HFF-Myc (cell line): ENCODE measurements at regions not wholly inside any gene's neighbourhood (a gene's known extent, or its start where the extent isn't known, plus 50 kb on each side); places are given as distances from the start of the nearest gene placed in this dataset.

Experiments
- DNase-seq: peaks from one replicate; pipeline ENCODE4 v3.0.0-alpha.2; 2011; ENCODE audit warnings: low read depth; ENCODE audit errors: extremely low read depth
- H3K4me3 ChIP-seq: replicated peaks from 2 replicates; pipeline ENCODE4 v1.5.1; 2011; ENCODE audit warnings: low read depth, mild to moderate bottlenecking, control low read depth, low read length
- TF ChIP-seq, protein P1 (sequence below): IDR thresholded peaks from 2 replicates; pipeline ENCODE4 v1.5.1; 2012; ENCODE audit warnings: mild to moderate bottlenecking, low read depth, low read length, control low read depth; ENCODE audit errors: missing control alignments

DNA sequence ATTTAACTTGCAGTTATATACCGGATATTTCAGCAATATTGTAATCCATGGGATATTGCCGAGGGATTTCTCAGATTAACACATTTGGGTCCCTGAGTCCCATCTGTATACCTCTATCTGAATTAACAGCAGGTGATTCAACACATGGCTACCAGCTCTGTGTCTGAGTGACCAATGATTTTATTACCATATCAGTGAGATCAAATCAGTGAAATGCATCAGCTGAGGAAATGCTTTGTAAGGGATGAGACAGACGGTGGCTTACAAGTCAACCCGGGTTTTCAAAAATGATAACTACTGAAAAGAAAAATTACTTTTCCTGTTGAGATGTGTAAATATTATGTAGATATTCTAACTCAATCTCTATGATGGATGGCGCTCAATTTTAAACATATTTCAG is 504.1 kb upstream of the PKN2 start:
- TF ChIP-seq, protein P1, sequence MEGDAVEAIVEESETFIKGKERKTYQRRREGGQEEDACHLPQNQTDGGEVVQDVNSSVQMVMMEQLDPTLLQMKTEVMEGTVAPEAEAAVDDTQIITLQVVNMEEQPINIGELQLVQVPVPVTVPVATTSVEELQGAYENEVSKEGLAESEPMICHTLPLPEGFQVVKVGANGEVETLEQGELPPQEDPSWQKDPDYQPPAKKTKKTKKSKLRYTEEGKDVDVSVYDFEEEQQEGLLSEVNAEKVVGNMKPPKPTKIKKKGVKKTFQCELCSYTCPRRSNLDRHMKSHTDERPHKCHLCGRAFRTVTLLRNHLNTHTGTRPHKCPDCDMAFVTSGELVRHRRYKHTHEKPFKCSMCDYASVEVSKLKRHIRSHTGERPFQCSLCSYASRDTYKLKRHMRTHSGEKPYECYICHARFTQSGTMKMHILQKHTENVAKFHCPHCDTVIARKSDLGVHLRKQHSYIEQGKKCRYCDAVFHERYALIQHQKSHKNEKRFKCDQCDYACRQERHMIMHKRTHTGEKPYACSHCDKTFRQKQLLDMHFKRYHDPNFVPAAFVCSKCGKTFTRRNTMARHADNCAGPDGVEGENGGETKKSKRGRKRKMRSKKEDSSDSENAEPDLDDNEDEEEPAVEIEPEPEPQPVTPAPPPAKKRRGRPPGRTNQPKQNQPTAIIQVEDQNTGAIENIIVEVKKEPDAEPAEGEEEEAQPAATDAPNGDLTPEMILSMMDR: no peak
- no peak for DNase-seq
- H3K4me3 ChIP-seq: no peak overlapping the region

DNA sequence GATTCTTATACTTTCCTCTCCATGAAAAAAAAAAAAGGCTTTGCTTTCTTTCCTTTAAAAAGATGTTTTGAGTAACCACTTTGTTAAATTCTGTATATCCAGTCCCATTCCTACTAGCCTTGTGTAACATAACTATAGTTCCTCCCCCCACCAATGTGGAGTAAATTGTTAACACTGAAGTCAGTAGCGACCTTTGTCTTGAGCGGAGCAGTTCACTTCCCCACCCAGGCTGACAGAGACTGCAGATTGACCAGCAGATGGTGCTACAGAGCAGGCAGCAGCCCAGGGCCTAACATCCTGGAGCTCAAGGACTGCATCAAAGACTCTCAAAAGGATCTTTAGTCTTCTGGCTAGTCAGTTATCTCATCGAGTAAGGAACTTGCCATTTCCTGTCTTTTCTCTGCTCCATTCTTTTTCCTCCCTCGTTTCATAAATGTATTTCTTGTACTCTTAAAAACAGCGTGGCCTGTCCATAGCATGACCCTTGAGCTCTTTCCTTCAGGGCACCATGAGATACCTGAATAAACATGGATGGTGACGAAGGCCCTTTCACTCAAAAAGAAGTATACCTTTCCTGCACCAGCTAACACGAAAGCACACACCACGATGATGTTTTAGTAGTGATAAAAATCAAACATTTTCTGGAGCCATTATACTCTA is 503.5 kb upstream of the PKN2 start:
- TF ChIP-seq, protein P1: peak; percentile 99
- peak; percentile 46 for DNase-seq
- no peak overlapping the region for H3K4me3 ChIP-seq

DNA sequence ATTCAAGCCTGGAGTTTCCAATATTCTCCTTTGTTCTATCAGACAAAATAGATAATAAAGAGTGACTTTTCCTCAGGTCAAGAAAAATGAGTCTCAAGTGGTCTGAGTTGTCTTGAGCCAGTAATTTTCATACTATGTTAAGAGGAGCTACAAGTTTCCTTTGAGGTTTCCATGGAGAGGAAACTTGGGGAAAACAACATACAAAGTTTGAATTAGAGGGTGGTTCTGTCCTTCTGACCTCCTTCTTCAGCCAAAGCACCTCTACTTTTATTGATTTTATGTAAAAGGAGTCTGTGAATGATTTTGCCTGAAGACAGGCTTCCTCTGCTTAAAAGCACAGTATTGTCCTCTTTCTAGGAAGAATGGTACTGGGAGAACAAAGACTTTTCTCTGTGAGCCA is 497.2 kb upstream of the PKN2 start:
- H3K4me3 ChIP-seq: no peak overlapping the region
- DNase-seq: no peak
- TF ChIP-seq, protein P1: no peak

DNA sequence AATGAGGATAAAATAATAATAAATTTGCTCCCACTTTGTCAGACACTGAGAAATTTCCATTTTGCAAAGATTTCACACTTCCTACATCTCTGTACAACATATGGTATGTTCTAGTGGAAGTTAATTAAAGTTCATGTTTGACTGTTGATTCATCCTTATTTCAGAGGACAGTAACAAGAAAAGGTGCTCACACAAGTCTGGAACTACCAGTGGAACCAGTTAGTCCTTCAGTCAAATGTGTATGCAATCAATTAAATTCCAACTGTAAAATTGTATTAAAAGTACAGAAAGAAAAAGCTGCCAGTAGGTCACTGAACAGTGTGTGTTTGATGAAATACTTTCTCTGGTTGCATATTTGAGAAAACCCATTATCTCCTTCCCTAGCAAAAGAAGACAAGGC is 496.0 kb upstream of the PKN2 start:
- no peak for DNase-seq

DNA sequence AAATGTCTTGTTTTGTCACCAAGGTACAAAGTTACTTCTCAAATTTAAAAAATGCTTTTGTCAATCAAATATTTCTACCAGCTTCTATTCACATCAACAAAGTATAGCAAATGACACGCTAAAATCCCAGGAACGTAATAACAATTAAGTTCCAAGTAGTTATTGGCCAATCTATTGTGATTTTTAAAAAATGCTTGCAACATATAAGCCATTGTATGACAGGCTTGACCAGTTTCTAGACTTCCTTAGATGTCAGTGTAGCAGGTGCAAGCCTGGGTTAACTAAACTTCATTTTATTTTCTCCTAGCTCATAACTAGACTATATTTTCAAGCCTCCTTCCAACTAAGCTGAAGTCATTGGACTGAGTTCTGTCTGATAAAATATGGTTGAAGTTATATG is 494.5 kb upstream of the PKN2 start:
- TF ChIP-seq, protein P1: no peak
- H3K4me3 ChIP-seq: no peak overlapping the region
- DNase-seq: no peak

More for the DNA sequence above, 496.0 kb upstream of the PKN2 start:
- H3K4me3 ChIP-seq: no peak overlapping the region
- TF ChIP-seq, protein P1: no peak

DNA sequence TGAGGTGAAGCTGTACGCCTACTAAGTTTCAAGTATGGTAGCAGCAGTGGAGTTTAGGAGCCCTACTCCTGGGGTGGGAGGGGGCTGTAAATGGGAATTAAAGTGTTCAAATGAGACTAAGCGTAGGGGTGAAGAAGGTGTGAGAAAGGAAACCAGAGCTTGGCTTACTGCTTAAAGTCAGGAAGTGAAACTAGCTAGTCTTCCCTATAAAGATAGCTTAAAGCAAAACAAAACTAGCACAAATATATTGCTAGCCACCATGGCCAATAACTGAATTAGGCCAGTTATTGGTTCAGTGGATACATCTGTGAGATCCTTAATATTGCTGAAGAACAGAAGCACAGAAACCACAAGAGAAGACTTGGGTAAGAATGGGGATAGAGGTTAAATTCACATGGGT is 492.2 kb upstream of the PKN2 start:
- TF ChIP-seq, protein P1: no peak
- H3K4me3 ChIP-seq: no peak overlapping the region
- DNase-seq: no peak

DNA sequence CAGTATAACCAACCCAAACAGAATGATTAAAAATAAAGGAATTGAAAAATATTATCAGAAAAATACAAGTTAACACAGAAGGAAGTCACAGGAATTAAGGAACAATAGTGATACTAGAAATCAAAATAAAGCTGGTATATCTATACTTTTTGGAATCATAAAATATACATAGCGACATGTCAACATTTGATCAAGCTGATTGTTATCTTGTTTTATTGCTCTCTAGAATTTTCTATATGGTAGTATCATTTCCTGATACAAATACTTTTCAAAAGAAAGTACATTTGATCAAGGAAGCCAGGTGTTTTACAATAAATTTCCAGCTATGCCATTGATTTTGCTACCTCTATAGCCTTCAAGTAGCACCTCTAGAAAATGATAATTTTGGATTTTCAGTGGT is 489.5 kb upstream of the PKN2 start:
- H3K4me3 ChIP-seq: no peak overlapping the region
- no peak for DNase-seq
- TF ChIP-seq, protein P1: no peak
